HG02852 (cell line): ENCODE measurements at regions not wholly inside any gene's neighbourhood (a gene's known extent, or its start where the extent isn't known, plus 50 kb on each side); places are given as distances from the start of the nearest gene placed in this dataset.
"Not testable (repeated sequence)": the region's sequence is repeated elsewhere in the genome, so short reads cannot be mapped to it uniquely, and the experiment has no call there.

ENCODE experiments used
- ATAC-seq: cut with Tn5 transposase; IDR thresholded peaks from one replicate; pipeline ENCODE4 v1.9.1; 2021; ENCODE audit warnings: mild to moderate bottlenecking, moderate library complexity; ENCODE audit not compliant: unreplicated experiment

DNA sequence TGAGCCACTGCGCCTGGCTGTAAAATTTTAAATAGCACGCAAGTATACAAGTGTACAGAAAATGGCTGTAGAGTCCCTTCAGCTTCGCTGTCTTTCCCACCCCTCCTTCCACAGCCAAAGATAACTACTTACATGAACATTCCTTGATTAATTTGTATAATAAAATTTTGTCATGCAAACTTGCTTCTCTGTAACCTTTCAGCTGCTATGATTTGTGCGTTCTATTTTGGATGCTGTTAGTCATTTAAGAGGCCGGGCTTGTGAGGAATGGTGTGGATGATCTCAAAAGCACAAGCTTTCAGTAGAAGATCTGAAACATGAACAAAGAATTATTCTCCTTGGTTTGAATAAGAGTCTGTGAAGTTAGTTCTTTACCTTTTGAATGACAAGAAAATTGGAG, 115.0 kb upstream of the TLE1 start:
- ATAC-seq: no peak

DNA sequence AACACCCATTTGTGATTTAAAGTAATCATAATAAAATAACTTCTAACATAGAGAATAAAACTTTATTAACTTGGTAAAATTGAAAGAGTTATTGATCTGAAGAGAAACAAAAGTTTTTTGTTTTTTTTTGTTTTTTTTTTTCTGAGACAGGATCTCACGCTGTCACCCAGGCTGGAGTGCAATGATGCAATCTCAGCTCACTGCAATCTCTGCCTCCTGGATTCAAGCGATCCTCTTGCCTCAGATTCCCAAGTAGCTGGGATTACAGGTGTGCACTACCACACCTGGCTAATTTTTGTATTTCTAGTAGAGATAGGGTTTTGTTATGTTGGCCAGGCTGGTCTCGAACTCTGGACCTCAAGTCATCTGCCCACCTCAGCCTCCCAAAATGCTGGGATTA, 116.5 kb upstream of the SPATA31D4 start:
- ATAC-seq: not testable (repeated sequence)

DNA sequence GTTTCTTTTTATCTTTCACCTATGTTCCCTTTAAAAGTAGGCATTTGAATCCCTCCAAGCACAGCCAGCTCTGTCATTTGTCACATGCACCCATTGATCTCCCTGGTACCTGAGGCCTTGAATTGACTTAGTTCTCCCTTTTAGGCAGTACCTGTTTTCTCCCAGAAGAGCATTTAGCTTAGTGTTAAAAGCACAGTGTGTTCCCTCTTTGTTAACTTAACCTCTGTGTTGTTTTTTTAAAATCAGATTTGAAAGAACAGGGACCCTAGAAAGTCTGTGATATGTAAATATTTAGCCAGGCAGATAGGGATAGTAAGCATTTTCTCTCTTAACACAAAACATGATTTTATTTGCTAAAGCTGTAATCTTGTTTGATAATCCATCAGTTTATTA, 113.8 kb upstream of the SPATA31D4 start:
- ATAC-seq: no peak

DNA sequence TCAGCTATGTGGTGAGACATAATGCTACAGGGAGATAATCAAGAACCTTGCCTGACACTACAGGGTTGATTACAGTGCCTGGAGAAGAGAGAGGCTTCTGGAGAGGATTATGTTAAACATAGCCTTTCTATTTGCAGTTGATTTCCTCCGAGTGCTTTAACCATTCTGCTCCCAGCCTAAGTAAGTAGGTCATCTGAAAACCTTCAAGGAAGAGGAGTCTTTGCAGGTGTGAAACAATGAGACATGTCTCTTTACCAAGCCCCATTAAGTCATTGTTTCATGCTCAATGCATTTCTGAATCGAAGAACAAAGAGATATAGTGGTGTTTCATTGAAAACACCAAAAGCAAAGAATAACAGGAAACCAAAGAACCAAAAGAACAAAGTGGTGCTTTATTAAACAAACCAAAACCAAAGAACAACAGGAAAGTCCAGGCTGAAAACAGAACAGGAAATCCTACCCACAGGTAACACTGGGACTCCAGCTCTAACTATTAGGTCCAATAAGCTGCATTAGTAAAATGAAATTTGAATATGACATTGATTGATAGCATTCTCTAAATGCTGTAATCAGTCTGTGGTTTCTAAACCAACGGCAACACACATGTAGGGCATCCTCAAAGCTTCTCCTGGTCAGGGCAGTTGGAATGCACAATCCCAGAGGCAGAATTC, 113.3 kb upstream of the SPATA31D4 start:
- peak; percentile 73 for ATAC-seq

DNA sequence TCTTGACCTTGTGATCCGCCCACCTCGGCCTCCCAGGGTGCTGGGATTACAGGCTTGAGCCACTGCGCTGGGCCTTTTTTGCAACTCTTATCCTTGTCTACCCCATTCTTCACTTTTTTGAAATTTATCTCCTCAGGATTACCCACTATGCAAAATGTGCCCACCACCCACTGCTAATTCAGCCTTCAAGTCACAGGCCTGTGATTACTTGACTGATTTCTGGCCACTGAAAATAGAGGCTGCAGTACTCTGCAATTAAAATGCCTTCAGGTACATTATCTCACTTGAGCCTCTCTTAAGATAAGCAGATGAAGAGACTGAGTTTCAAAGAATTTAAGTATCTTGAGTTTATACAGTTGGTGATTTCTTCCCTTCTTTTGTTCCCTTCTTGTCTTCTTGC, 112.4 kb upstream of the SPATA31D4 start:
- no peak for ATAC-seq

DNA sequence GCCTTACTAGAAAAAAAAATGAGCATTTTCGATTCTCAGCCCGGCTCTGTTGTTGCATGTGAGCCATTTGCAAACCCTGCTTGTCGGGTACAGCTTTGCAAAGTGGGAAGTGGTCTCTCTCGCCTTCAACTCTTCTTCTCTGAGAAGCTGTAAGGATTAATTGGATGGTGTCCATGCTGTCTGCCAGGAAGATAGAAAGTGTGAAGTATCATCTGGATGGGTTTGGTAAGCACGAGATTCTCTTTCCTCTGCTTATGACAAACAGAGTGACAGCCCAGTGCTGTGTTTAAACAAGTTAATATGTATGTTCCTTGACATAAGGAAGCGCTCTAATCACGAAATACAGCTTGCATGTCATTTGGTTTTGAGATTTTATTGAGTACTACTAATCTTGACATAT, 109.1 kb upstream of the SPATA31D4 start:
- ATAC-seq: no peak

DNA sequence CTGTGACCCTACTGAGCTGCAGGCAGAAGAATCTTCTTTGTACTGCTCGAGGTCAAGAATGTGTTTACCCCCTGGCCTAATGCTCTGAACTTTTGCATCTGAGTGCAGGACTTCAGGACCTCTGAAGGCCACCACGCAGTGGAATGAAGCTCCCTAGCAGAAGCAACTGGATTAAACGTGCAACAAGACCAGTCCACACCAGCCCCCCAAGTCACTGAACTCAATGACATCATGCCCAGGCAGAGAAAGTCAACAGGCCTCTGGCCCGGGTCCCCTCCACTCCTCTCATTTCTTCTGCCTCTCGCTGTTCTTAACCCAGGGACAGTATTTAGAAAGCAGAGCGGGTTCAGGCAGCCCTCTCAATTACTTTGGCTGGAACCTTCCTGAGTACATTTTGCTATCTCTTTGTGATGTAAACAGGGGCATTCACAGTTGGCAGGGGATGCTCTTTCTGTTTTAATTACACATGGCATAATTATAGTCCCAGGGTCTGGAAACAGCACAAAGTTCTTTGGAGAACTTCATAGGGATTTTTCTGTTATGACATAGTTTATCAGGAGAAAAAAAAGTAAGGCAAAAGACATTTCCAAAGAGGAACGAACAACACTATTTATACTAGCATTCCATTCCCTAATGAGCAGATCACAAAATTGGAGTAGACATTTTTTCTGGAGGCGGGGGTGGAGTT, 108.2 kb upstream of the SPATA31D4 start:
- no peak for ATAC-seq

DNA sequence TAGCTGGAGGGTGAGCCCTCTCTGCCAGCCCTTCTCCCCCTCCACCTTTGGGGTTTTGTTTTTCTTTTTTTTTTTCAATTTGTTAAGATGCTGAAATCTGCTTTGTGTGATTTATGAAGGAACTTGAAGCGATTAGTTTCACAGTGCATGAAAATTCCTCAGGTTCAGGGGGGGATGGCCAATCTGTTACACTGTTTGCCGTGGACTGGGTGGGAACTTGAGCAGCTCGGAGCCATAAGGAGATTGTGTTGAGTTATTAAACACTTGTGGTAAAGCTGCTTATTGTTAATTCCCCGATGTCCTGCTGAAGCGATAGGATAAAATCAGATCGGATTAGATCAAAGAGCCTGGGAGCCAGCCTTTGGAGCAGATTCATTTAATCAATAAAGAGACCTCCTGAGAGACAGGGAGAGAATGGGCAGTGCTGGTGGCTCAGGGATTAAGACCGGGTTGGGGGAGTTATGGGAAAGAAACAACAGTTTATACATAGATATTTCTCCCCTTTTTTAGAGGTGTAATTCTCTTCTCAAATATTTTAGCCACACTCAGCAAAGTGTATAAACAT, 105.8 kb upstream of the SPATA31D4 start:
- no peak for ATAC-seq

DNA sequence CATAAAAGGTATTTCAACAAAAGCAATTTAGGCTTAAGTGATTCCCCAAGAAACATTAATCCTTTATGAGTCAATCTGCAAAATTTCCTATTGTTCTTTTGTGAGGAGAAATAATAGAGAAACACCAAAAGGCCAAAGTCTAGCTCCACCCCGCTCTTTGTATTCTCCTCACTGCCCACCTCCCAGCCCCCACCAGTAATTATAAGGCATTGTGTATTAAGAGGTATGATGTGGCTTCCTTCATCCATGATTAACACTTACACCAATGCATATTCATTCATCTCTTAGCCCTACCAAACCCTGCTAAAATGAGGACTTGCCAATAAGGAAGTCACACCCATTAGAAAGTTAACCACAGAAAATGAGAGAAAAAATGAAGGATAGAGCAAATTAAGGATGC, 105.3 kb upstream of the SPATA31D4 start:
- ATAC-seq: no peak

DNA sequence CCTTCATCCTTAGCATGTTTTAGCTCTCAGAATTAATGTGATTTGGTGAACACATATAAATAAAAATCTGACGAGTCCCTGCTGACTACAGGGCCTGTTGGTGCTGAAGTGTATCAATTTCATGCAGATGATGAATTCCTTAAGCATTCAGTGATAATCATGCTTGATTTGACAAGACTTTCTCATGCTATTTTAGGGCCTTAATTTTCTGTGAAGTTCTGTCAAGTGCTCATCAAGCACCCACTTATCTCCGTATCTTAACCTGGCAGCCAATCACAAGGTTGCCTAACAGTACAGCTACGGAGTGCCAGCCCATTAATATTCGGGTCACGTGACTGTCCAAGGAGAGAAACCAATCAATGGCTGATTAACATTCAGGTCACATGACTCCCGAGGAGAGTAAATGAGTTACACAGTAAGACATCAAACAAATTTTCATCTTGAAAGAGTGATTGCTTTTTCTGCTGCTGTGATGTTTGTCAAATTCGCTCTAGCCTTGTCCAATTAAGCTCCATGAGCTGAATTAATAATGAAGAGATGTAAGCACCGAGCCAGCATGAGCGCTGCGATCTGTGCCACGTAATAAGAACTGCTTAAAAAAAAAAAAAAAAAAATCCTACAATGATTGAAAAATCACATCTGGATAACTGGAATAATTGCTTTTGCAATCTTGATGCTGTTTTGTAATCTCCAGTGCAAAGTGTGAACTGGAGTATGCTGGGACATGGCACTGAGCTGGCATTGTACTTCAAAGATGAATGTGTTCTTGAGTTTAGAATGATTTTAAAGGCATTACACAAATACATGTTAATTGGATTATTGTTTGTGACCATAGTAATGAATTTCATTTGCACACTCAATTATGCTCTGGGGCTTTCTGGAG, 104.3 kb upstream of the SPATA31D4 start:
- ATAC-seq: no peak

DNA sequence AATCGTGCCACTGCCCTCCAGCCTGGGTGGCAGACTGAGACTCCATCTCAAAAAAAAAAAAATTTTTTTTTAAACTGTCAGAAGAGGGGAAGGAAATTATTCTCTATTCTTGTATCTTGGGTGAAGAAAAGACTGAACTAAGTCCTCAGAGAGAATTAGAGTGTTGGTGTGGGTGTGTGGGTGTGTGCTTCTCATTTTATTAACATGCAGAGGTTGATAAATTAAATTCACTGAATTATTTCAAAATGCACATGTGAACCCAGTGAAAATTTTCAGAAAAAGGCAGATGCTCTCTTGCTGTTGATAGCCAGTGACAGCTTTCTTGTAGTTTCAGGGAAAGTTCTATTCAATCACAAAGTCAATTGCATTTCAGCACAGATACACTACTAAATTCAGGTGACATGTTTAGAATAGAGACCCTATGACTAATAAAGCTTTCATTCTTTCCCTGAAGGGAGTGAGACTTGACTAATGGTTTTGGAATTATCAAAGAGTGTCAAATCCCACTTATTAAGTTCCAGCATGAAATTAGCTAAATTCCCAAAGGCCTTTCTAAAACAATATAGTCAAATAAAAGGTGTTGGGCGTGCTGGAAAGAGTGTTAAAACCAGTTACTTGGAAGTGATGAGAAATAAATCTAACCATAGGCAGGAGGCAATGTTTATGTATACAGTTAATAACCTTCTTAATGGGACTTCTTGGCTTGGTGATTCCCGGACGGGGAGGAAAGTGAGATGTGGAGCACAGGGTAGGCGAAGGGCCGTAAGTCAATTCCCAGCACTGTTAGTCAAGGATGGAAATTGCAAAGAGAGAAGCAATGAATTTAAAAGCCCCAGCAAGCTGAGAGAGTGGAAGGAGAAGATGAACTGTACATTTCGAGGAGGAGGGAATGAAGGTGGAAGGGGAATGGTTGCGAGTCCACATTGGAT, 103.2 kb upstream of the SPATA31D4 start:
- no peak for ATAC-seq

DNA sequence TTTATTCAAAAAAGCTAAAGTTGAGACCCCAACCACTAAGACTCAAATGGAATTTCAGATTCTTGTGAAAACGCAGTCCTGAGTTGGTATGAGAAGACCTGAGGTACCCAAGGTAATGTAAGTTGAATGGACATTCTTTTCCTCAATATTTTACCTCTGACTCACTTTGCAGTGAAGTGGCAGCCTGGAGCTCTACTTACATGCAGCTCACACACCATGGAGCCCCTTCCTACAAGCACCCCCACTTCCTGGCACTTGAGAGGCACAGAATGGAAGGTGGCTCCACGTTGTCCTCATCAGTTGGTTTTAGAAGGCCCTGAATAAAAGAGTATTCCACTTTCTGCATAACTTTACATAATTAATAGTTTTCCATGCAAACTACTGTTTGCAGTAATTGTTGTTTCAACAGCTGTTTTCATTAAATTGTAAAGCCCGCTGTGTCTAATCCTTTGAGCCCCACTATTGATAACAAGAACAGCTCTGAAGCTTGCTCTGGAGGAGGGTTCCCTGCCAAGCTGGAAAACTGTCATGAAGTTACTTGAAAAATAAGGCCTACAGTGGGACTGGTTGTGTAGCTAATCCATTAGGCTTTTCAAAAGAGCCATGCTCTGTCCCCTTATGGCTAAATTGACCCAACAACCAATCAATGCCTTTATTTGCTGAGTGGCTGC, 102.2 kb upstream of the SPATA31D4 start:
- no peak for ATAC-seq

DNA sequence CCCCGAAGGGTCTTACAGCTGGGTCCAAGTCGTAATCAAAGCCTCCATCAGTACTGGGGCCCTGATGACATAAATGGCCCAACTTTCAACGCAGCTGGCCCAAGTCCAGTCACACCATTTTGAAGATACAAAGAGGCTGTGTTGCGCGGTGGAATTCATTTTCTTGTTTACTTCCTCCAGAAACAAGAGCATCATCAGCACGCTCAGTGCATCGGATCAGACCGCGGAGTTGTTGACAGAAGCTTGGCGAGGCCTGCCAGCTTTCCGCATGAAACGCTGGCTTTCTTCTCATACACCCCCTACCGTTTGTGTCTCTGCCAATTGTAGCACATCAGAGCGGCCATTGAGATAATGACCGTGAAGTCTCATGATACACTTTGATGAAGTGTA, 101.7 kb upstream of the SPATA31D4 start:
- no peak for ATAC-seq

DNA sequence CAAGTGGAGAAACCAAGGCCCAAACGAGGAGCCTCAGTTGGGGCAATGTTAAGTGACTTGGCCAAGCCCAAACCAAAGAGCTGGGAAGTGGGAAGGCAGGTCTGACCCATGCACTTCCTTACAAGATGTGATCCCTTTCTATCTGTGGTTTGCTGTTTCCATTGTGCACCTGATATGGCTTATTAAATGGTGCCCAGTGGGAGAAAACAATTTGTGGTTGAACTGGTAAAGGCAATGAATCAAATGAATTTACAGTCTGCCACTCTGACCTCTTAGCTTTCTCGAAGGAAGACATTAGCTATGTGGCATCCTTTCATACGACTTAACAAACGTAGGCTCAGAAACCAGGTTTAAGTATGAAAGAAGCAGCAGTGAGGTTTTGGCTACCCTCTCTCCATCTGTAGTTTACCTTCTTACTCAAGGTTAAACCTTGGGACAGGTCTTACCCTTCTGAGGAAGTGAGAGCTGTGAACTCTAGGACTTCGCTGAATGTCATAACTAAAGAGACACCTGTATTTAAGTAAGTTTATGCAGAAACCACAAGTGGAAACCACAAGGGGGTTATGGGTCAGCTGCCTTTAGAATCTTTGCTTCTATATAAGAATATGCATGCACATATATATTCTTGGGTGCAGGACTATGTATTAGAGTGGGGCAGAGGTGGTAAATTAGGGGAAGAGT, 100.5 kb upstream of the SPATA31D4 start:
- ATAC-seq: peak; percentile 91

DNA sequence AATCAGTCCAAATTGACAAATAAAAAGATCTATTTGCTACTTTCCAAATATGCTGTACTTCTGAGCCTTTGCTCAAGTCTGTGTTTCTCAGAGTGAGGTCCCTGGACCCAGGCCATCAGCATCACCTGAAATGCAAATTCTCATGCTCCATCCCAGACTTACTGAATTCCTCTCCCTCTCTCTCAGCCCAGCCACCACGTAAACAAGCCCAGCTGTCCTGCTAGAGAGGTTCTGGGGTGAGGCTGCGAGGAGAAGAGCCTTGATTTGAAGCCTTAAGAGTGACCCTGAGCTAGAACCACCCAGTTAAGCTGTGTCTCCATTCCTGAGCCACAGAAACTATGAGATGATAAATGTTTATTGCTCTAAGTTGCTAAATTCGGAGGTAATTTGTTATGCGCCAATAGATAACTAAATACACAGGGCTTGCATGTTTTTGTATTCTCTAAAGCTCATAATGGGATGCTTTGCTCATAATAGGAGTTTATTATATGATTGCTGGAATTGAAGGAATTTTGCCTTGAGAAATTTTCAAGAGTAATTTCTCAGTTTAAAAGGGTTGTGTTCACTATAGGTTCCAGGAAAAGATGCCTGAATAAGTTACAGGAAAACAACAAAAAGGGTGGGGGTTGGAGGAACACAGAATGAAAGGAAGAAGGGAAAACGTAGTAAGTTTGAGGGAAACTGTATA, 98.9 kb upstream of the SPATA31D4 start:
- ATAC-seq: no peak

DNA sequence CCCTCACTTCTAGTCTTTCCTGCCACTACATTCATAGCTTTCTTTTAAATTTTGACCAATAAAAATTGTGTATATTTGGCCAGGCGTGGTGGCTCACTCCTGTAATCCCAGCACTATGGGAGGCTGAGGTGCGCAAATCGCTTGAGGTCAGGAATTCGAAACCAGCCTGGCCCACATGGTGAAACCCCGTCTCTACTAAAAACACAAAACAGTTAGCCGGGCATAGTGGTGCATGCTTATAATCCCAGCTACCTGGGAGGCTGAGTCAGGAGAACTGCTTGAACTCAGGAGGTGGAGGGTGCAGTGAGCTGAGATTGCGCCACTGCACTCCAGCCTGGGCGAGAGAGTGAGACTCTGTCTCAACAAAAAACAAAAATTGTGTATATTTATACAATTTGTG, 97.8 kb upstream of the SPATA31D4 start:
- not testable (repeated sequence) for ATAC-seq

DNA sequence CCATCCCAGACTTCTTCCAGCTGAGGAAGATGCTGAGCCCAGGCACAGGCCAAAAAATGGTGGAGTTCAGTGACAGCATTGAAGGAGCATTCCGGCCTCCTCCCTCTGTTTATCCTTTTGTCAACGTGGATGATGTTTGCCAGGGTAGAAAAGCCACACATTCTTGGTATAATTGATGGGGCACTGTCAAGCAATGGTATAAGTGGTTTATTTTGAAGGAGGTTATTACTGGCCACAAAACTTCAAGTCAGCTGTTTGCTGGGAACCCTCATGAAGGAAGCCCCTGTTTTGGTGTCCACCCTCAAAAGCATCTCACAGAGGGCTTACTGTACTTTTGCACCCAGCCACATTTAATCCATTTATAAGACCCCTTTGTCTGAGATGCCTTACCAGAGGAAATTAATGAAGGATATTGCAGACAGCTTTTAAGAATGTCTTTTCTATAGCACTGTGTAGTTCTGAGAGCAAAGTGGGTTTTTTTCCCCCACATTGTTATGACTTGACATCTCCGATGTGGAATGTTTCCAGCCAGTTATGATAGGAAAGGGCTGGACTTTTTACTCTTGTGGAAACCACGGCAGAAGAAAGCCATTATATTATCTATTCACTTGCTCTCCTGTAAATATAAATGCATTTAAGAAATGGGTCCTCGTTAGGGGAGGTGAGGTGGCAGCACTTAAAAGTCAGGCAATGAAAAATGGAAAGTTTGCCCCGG, 95.5 kb upstream of the SPATA31D4 start:
- no peak for ATAC-seq
